GM12878 (cell line): ENCODE measurements at regions not wholly inside any gene's neighbourhood (a gene's known extent, or its start where the extent isn't known, plus 50 kb on each side); places are given as distances from the start of the nearest gene placed in this dataset.
A peak's percentile ranks its signal among the peaks of the same experiment; 100 is the strongest.

Experiments used
- ATAC-seq: fragments of 200-7000 bp; cut with Tn5 transposase; 3 replicates; pipeline ENCODE4 v1.9.1; 2020; ENCODE audit warnings: mild to moderate bottlenecking, moderate library complexity
- BruUV-seq: library from RNA; stranded (reverse); fragments of 400-500 nt; replicated peaks from 2 replicates; lab custom pipeline; 2021; lab: Mats Ljungman, UMichigan
- CTCF ChIA-PET: fragments of 300-600 bp; sonication (Branson Sonifier 250); formaldehyde crosslinking; extraction: SDS; loops from one replicate; lab custom pipeline; 2021; ENCODE audit warnings: inconsistent platforms; lab: Yijun Ruan, JAX
- POLR2A ChIA-PET: fragments of 350-600 bp; formaldehyde crosslinking; extraction: SDS; loops from one replicate; lab custom pipeline; 2021; ENCODE audit warnings: inconsistent platforms; lab: Charles Lee
- RAD21 ChIA-PET: fragments of 300-600 bp; sonication (Branson Sonifier 250); formaldehyde crosslinking; loops from one replicate; lab custom pipeline; 2023; ENCODE audit warnings: antibody characterized with exemption; ENCODE audit not compliant: unreplicated experiment; lab: Charles Lee
- SMC1A ChIA-PET: fragments of 300-600 bp; sonication (Branson Sonifier 250); formaldehyde crosslinking; loops from one replicate; lab custom pipeline; 2023; ENCODE audit not compliant: unreplicated experiment, uncharacterized antibody; lab: Charles Lee
- DNase-seq: peaks from one replicate; pipeline ENCODE4 v3.0.0-alpha.2; 2011; ENCODE audit warnings: low read depth, low spot score
- FAIRE-seq: peaks from 3 replicates; lab custom pipeline; 2011; peaks lifted over from hg19 to GRCh38; lab: Jason Lieb, UNC
- H2AFZ ChIP-seq: 2 replicates; pipeline ENCODE4 v1.6.0; 2011; ENCODE audit warnings: low read depth, low read length, control low read depth; ENCODE audit not compliant: control insufficient read depth
- H3K27ac ChIP-seq: 2 replicates; pipeline ENCODE4 v1.5.1; 2011; ENCODE audit warnings: control low read depth; ENCODE audit not compliant: control insufficient read depth, insufficient read depth
- H3K27me3 ChIP-seq, 2 experiments: replicated peaks in 1 of 2; 2 replicates each; pipeline versions ENCODE4 v1.6.0 to v1.6.1; 2011; ENCODE audit warnings: low read length in 1 of 2; ENCODE audit not compliant: control insufficient read depth in 2 of 2, insufficient read depth in 2 of 2
- H3K36me3 ChIP-seq, 2 experiments: 2 replicates each; pipeline ENCODE4 v1.5.1; 2011; ENCODE audit warnings: low read length in 1 of 2; ENCODE audit not compliant: control insufficient read depth in 2 of 2, insufficient read depth in 2 of 2
- H3K4me1 ChIP-seq: 2 replicates; pipeline ENCODE4 v1.6.1; 2011; ENCODE audit warnings: mild to moderate bottlenecking, low read length, moderate library complexity, mixed read lengths; ENCODE audit not compliant: control insufficient read depth, insufficient read depth
- H3K4me2 ChIP-seq: 2 replicates; pipeline ENCODE4 v1.6.0; 2011; ENCODE audit warnings: control low read depth; ENCODE audit not compliant: control insufficient read depth, insufficient read depth
- H3K4me3 ChIP-seq: fragments of 200-600 bp; sonication (generic); 2 replicates; pipeline ENCODE4 v1.5.1; 2016
- H3K79me2 ChIP-seq: 2 replicates; pipeline ENCODE4 v1.6.0; 2011; ENCODE audit warnings: low read length; ENCODE audit not compliant: control insufficient read depth, insufficient read depth
- H3K9ac ChIP-seq: 2 replicates; pipeline ENCODE4 v1.8.0; 2011; ENCODE audit warnings: low read length, control low read depth, mixed read lengths; ENCODE audit not compliant: control insufficient read depth, insufficient read depth
- H3K9me3 ChIP-seq: replicated peaks from 3 replicates; pipeline ENCODE4 v1.5.1; 2011; ENCODE audit warnings: mild to moderate bottlenecking, low read length; ENCODE audit not compliant: control insufficient read depth, insufficient read depth
- H4K20me1 ChIP-seq: 2 replicates; pipeline ENCODE4 v1.6.0; 2011; ENCODE audit not compliant: control insufficient read depth, insufficient read depth
- BCL11A ChIP-seq: IDR thresholded peaks from 2 replicates; pipeline ENCODE4 v1.6.1; 2011; ENCODE audit warnings: low read depth, low read length
- EED ChIP-seq: sonication (generic); IDR thresholded peaks from 2 replicates; pipeline ENCODE4 v1.6.1; 2016; ENCODE audit warnings: antibody characterized with exemption, low read depth
- IKZF1 ChIP-seq: fragments of 450-650 bp; conservative IDR thresholded peaks from 2 replicates; pipeline ENCODE4 v1.6.1; 2017; ENCODE audit warnings: antibody characterized with exemption, mild to moderate bottlenecking
- JUNB ChIP-seq: IDR thresholded peaks from 2 replicates; pipeline ENCODE4 v1.6.1; 2016; ENCODE audit warnings: antibody characterized with exemption, mild to moderate bottlenecking
- NFIC ChIP-seq: IDR thresholded peaks from 2 replicates; pipeline ENCODE4 v1.6.1; 2012; ENCODE audit warnings: low read depth, mild to moderate bottlenecking, inconsistent platforms, low read length, moderate library complexity
- NR2F1 ChIP-seq: fragments of 450-650 bp; conservative IDR thresholded peaks from 2 replicates; pipeline ENCODE4 v1.6.1; 2017; ENCODE audit warnings: mild to moderate bottlenecking
- PAX5 ChIP-seq: IDR thresholded peaks from 2 replicates; pipeline ENCODE4 v1.6.1; 2011; ENCODE audit warnings: low read depth, low read length, borderline replicate concordance
- PAX8 ChIP-seq: fragments of 450-650 bp; IDR thresholded peaks from 2 replicates; pipeline ENCODE4 v1.6.1; 2017; ENCODE audit warnings: mild to moderate bottlenecking, moderate library complexity
- POLR2A ChIP-seq: IDR thresholded peaks from 2 replicates; pipeline ENCODE4 v1.6.1; 2011; ENCODE audit warnings: low read depth, mild to moderate bottlenecking, low read length
- RUNX3 ChIP-seq: IDR thresholded peaks from 2 replicates; pipeline ENCODE4 v1.6.1; 2012; ENCODE audit warnings: low read length, inconsistent platforms
- SMAD5 ChIP-seq: IDR thresholded peaks from 2 replicates; pipeline ENCODE4 v1.6.1; 2016; ENCODE audit warnings: antibody characterized with exemption, low read depth
- STAT1 ChIP-seq: fragments of 450-650 bp; conservative IDR thresholded peaks from 2 replicates; pipeline ENCODE4 v1.6.1; 2014; ENCODE audit warnings: antibody characterized with exemption, mild to moderate bottlenecking
- TARDBP ChIP-seq: IDR thresholded peaks from 2 replicates; pipeline ENCODE4 v1.6.1; 2016; ENCODE audit warnings: borderline replicate concordance
- WRNIP1 ChIP-seq: IDR thresholded peaks from 2 replicates; pipeline ENCODE4 v1.6.1; 2011; ENCODE audit warnings: low read depth, low read length, improper control_type of control experiment, borderline replicate concordance
- ZNF384 ChIP-seq: IDR thresholded peaks from 2 replicates; pipeline ENCODE4 v1.6.1; 2012; ENCODE audit warnings: low read depth, mild to moderate bottlenecking, low read length, improper control_type of control experiment, borderline replicate concordance
- WGBS: methylation state at CpG from one replicate; pipeline ENCODE4 v1.1.6; 2016; ENCODE audit warnings: low lambda C conversion rate; ENCODE audit not compliant: insufficient replicate concordance, insufficient coverage; ENCODE audit errors: missing lambda C conversion rate; 5-methylcytosine and 5-hydroxymethylcytosine counted together
- in situ Hi-C: fragments of 300-500 bp; cut with MboI; formaldehyde crosslinking; loops from 9 replicates; pipeline ENCODE4 v1.14.3; 2018; ENCODE audit warnings: mixed read lengths
- intact Hi-C: fragments of 100-400 bp; cut with micrococcal nuclease; formaldehyde crosslinking; loops from one replicate; pipeline ENCODE4 v1.14.2; 2022; ENCODE audit not compliant: unreplicated experiment
- TF ChIP-seq, protein P1 (sequence below): IDR thresholded peaks from 2 replicates; pipeline ENCODE4 v1.6.1; 2011; ENCODE audit warnings: low read depth, low read length, improper control_type of control experiment, borderline replicate concordance
- TF ChIP-seq, protein P2 (sequence below): IDR thresholded peaks from 2 replicates; pipeline ENCODE4 v1.6.1; 2012; ENCODE audit warnings: low read depth, low read length, improper control_type of control experiment
- TF ChIP-seq, protein P3 (sequence below): IDR thresholded peaks from 2 replicates; pipeline ENCODE4 v1.6.1; 2012; ENCODE audit warnings: low read length, inconsistent platforms

DNA sequence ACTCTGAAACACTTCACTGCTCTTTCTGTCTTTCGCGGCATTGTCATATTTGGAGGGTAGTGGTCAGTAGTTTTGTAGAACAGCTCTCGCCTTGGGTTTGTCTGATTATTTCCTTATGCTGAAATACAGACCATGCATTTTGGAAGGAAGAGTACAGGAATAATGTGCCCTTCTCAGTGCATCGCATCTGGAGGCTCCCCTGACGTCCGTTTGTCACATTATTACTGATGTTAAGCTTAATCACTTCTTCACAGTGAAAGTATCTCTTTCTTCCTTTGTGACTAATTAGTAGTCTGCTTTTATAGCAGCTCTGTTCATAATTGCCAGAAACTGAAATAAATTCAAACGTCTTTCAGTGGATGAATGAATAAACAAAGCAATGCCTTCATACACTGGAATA lies 85.7 kb upstream of the CXADR start (continued):
- TF ChIP-seq IKZF1 (no peak), POLR2A (no peak)

DNA sequence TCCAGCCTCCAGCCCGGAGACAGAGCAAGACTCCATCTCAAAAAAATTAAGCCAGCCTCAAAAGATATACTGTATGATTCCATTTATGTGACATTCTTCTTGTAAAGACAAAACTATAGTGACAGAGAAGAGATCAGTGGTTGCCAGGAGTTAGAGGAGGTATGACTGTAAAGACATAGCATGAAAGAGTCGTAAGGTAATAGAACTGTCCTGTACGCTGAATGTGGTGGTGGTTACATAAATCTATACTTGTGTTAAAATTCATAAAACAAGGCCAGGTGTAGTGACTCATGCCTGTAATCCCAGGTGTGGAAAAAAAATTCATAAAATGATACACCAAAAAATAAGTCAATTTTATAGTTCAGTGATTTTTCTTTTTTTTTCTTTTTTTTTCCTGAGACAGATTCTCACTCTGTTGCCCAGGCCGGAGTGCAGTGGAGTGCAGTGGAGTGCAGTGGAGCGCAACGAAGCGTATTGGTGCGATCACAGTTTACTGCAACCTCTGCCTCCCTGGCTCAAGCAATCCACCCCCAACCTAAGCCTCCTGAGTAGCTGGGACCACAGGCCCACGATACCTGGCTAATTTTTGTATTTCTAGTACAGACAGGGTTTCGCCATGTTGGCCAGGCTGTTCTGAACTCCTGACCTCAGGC lies 84.9 kb upstream of the CXADR start:
- Histone ChIP-seq H3K9me3 (no peaks in the 10 kb centered on the region; the same call in 1 of the 3 replicates), H3K36me3 (no peaks in the 10 kb centered on the region), H2AFZ (no peak overlapping the region; the same call in 1 of the 2 replicates), H3K4me1 (peaks cover 11% of the 10 kb centered on the region), H3K79me2 (no peaks in the 10 kb centered on the region), H4K20me1 (no peaks in the 10 kb centered on the region), H3K4me2 (peak overlapping the region; percentile 60; the same call in 1 of the 2 replicates), H3K4me3 (no peak overlapping the region), H3K9ac (no peak overlapping the region), H3K27me3 (no peaks in the 10 kb centered on the region), H3K27ac (peak overlapping the region; percentile 18; the same call in 1 of the 2 replicates)
- in situ Hi-C loops = no loop called here
- DNase-seq (peak; percentile 69), FAIRE-seq (no peak), ATAC-seq (peak; percentile 100)
- RAD21 ChIA-PET = no interaction called here
- TF ChIP-seq NR2F1 = 0 out of 2 replicates have a peak, but pooled peaks have one; percentile 21
- TF ChIP-seq TARDBP = no peak
- TF ChIP-seq EED = peak; percentile 46; the same call in 1 of the 2 replicates
- TF ChIP-seq RUNX3 = peak; percentile 29; the same call in 1 of the 2 replicates
- TF ChIP-seq, protein P1, sequence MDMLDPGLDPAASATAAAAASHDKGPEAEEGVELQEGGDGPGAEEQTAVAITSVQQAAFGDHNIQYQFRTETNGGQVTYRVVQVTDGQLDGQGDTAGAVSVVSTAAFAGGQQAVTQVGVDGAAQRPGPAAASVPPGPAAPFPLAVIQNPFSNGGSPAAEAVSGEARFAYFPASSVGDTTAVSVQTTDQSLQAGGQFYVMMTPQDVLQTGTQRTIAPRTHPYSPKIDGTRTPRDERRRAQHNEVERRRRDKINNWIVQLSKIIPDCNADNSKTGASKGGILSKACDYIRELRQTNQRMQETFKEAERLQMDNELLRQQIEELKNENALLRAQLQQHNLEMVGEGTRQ = no peak
- peak; percentile 65; the same call in 1 of the 2 replicates for TF ChIP-seq ZNF384
- TF ChIP-seq, protein P2, sequence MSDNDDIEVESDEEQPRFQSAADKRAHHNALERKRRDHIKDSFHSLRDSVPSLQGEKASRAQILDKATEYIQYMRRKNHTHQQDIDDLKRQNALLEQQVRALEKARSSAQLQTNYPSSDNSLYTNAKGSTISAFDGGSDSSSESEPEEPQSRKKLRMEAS = no peak
- TF ChIP-seq BCL11A = peak; percentile 53; the same call in 1 of the 2 replicates
- no peak for TF ChIP-seq STAT1
- TF ChIP-seq PAX5 = peak; percentile 95
- peak; percentile 85; the same call in 1 of the 2 replicates for TF ChIP-seq PAX8
- TF ChIP-seq SMAD5 = no peak
- no peak for TF ChIP-seq WRNIP1
- TF ChIP-seq, protein P3, sequence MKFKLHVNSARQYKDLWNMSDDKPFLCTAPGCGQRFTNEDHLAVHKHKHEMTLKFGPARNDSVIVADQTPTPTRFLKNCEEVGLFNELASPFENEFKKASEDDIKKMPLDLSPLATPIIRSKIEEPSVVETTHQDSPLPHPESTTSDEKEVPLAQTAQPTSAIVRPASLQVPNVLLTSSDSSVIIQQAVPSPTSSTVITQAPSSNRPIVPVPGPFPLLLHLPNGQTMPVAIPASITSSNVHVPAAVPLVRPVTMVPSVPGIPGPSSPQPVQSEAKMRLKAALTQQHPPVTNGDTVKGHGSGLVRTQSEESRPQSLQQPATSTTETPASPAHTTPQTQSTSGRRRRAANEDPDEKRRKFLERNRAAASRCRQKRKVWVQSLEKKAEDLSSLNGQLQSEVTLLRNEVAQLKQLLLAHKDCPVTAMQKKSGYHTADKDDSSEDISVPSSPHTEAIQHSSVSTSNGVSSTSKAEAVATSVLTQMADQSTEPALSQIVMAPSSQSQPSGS = peak; percentile 71; the same call in 1 of the 2 replicates
- TF ChIP-seq NFIC = peak; percentile 70
- TF ChIP-seq JUNB = peak; percentile 34; the same call in 1 of the 2 replicates
- no TSS peak for BruUV-seq
- intact Hi-C loops = no loop called here
- CTCF ChIA-PET = no interaction called here
- WGBS = 8% methylated on average over 10 of the region's 10 CpGs
- POLR2A ChIA-PET = no interaction called here
- SMC1A ChIA-PET = no interaction called here
